ENCODE measurements at regions not wholly inside any gene's neighbourhood (a gene's known extent, or its start where the extent isn't known, plus 50 kb on each side); places are given as distances from the start of the nearest gene placed in this dataset.

- TF ChIP-seq POLR2A (IDR thresholded peaks at IDR 0.05; ENCODE audit: low read depth, low read length) (no peak), CTCF (conservative IDR thresholded peaks at IDR 0.05; ENCODE audit: low read depth, low read length) (no peak), RFX5 (IDR thresholded peaks at IDR 0.05; ENCODE audit: low read depth, low read length) (no peak), BHLHE40 (IDR thresholded peaks at IDR 0.05; ENCODE audit: low read depth, low read length) (no peak), MXI1 (IDR thresholded peaks at IDR 0.05; ENCODE audit: borderline replicate concordance, low read depth, low read length) (no peak), SMC3 (IDR thresholded peaks at IDR 0.05; ENCODE audit: low read depth, low read length) (no peak), FOS (IDR thresholded peaks at IDR 0.05; ENCODE audit: low read depth, low read length) (no peak), MAFK (IDR thresholded peaks at IDR 0.05; ENCODE audit: low read depth, low read length) (no peak)
Measured at GRCh38 chr5:114308508-114308907, 53.4 kb upstream of the KCNN2 start.
